ENCODE measurements at regions not wholly inside any gene's neighbourhood (a gene's known extent, or its start where the extent isn't known, plus 50 kb on each side); places are given as distances from the start of the nearest gene placed in this dataset.
"Not testable (repeated sequence)": the region's sequence is repeated elsewhere in the genome, so short reads cannot be mapped to it uniquely, and the experiment has no call there.

- no peak for DNase-seq
These were observed 521.2 kb downstream of the FRK start for GRCh38 chr6:115539531-115539930.

- DNase-seq = no peak
These were observed 535.9 kb downstream of the FRK start for GRCh38 chr6:115524821-115525220.

- DNase-seq = not testable (repeated sequence)
These were observed 538.9 kb downstream of the FRK start for GRCh38 chr6:115521747-115522146.

DNA sequence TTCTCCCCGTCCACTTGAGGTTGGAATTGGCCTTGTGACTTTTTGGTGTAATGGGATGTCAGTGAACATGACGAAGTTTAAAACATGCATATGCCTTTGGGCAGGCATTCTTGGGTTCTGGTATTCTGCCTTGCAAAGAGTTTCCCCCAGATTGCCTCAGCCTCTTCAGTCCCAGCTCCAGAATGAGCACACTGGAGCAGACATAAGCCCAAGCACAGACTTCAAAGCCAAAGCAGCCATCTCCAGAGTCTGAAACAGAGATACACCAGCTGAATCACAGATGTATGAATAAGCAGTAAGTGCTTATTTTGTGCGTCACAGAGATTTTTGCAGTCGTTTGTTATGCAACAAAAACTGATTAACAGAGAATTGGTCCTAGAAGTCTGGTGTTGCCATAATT is 546.0 kb downstream of the FRK start:
- DNase-seq = no peak

- DNase-seq = no peak
These were observed 547.8 kb downstream of the FRK start for GRCh38 chr6:115512923-115513322.

- no peak for DNase-seq
These were observed 548.9 kb downstream of the FRK start for GRCh38 chr6:115511771-115512170.

- DNase-seq = not testable (repeated sequence)
These were observed 558.3 kb downstream of the FRK start for GRCh38 chr6:115502432-115502831.

DNA sequence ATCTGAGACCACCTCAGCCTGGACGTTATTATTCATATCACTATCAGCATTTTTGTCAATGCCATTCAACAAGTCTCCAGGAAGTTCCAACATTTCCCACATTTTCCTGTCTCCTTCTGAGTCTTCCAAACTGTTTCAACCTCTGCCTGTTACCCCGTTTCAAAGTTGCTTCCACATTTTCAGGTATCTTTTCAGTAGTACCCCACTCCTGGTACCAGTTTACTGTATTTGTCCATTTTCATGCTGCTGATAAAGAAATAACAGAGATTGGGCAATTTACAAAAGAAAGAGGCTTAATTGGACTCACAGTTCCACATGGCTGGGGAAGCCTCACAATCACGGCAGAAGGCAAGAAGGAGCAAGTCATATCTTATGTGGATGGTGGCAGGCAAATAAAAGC is 565.5 kb downstream of the FRK start:
- DNase-seq = no peak

DNA sequence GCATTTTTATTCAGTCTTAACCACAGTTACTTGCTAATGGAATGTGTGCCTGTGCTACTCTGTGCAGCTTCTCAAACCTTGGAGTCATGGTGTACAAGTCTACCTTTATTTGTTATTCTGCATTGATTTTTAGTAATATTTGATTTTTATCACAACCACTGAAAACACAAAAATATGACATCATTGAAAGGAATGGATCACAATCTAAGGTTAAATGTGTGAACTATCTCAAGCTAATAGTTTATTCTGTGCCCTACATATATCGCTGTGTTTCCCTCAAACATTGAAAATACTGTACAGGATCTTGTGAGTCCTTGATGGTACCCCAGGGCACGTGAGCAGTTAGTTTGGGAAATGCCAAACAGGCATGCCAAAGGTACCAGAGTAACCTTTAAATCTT is 573.4 kb downstream of the FRK start:
- no peak for DNase-seq

GRCh38 chr6:115485400-115485799 is 575.3 kb downstream of the FRK start:
- no peak for DNase-seq

DNA sequence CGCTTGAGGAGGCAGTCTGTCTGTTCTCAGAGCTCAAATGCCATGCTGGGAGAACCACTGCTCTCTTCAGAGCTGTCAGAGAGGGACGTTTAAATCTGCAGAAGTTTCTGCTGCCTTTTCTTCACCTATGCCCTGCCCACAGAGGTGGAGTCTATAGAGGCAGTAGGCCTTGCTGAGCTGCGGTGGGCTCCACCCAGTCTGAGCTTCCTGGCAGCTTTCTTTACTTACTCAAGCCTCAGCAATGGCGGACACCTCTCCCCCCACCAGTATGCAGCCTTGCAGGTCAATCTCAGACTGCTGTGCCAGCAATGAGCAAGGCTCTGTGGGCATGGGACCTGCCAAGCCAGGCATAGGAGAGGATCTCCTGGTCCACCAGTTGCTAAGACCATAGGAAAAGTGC is 580.1 kb downstream of the FRK start:
- not testable (repeated sequence) for DNase-seq

DNA sequence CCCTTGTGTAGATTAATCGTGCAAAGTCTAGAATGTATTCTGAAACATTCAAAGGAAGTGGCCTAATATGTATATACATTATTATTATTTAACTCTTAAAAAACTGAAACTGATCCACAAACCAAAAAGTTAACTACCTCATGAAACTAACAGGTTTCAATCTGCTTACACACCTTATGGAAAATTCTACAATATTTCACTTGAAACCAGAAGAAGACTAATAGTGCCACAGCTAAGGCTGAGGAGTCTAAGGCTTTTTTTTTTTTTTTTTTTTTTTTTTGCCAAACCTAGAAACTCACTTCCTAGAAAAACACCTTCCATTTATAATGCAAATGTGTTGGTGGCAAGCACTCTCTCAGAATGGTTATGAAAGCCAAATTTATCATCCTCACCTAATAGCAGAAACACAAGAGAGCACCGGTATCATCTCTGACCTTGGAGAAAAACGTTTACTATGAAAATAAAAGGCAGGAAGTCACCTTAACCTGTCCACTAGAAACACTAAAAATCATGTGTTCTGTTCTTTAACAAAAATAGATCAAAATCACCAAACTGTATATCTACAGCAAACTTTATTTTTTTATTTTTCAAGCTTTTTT is 586.1 kb downstream of the FRK start:
- no peak for DNase-seq

DNA sequence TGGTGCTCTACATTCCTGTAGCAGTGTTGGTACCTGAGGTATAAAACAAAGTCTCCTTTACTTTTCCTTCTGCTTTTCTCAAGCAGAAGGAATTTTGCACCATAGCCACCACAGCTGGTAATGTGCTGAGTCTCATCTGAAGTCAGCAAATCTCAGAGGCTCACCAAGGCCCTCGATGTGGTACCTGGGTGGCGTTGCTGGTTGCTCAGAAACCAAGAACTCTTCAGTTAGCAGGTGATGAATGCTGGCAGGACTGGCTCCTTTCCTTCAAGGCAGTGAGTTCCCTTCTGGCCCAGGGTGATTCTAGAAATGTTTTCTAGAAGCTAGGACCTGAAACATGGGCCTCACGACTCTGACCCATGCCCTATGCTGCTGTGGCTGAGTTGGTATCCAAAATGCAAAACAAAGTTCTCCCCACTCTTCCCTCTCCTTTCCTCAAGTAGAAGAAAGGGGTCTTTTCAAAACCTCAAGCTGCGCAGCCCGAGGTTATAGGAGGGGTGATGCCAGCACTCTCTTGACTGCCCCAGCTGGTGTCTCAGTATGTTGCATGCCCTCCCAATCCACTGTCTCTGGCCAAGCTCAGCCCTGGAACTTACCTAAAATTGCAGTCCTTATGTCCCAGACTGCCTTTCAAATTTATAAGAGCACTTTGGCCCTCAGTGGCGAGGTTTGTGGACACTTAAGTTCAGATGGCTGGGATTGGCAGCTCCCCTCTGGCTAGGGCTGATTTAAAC is 592.3 kb downstream of the FRK start:
- no peak for DNase-seq

DNA sequence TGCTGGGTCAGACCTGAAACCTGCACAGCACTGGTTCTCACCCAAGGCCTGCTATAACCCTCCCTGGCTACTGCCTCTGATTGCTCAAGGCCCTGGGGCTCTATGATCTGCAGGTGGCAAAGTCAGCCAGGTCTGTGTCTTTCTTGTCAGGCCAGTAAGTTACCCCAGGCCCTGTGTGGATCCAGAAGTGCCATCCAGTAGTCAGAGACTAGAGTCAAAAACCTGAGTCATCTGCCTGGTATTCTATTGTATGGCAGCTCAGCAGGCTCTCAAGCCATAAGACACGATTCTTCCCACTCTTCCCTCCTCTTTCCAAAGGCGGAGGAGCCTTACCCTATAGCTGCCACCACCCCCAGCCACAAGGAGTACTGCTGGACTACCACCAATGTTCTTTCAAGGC is 593.0 kb downstream of the FRK start:
- no peak for DNase-seq

- DNase-seq = no peak
These were observed 599.8 kb downstream of the FRK start for GRCh38 chr6:115460913-115461312.

DNA sequence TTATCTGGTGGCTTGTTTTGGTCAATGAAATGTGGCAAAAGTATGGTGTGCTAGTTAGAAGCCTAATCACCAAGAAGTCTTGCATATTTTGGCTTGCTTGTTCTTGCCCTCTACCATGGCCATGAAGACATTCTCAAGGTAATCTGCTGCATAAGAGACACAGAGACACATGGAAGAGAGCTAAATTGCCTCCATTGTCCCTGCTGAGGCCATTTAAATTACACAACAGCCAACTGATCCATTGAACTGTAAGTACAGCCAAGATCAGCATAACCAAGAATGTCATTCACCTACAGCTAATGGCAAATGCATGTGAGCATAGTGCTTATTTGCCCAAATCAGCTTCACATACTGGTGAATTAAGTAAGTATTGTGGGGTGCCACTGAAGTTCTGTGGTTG is 603.8 kb downstream of the FRK start:
- DNase-seq = no peak

DNA sequence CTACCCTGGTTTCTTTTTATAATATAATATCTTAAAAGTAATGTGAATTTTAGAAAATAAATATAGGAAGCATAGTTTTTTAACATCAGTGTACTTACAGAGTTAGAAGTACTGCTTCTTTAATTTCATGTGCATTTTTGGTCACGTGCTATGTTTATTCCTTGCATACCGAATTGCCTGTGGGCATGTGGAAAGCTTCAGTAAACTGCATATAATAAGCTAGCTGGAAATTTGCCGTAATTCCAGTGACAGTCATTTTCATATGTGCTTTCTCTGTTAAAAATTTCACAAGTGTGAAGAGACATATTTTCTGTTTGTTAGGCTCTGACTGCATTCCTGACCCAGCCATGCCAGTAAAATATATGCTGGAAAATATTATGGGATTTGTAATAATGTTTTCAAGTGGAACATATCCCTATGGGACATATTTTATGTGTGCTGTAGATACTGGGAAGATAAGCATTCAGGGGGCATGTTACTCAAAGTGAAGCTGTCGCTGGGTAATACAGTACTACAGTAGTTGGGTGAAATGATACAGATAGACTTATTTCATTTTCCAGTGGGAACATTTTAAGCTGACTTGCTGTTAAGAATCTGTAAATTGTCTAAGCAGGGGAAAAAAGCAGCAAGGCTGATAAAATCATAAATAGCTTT is 616.7 kb downstream of the FRK start:
- no peak for DNase-seq

DNA sequence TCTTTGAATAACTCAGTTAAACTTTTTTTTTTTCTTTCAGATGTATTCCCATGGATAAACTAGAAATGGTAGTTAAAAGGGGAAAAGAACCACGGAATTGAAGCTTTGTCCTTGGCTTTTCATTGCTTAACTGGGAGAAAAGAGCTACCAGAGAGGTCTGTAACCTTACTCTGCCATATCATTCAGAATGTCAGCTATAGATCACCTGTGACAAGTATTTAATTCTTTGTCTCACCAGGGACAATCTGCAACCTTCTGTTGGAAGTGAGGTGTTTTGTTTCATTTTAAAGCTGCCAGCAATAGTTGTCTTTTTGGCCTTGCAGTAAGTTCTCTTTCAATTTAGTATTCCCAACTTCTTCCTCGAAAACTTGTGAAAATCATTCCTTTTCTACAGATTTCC is 618.4 kb downstream of the FRK start:
- DNase-seq = no peak

DNA sequence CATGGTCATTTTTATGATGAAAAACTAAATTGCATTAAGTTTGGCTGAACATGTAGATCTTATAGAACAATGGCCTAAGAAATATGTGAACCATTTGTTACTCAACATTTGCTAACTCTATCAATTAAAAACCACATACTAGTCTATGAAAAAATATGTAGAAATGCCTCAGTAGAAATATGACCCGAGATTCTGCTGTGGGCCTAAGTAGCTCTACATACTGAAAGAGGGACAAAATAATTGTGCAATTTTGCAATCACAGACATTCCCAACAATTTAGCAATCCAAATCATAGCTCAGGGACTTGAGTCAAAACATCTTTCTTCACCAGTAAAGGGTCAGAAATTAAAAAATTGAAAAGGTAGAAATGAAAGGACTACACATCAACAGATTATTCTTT is 619.0 kb downstream of the FRK start:
- no peak for DNase-seq

GRCh38 chr6:115415378-115415777 is 645.3 kb downstream of the FRK start:
- DNase-seq = no peak

DNA sequence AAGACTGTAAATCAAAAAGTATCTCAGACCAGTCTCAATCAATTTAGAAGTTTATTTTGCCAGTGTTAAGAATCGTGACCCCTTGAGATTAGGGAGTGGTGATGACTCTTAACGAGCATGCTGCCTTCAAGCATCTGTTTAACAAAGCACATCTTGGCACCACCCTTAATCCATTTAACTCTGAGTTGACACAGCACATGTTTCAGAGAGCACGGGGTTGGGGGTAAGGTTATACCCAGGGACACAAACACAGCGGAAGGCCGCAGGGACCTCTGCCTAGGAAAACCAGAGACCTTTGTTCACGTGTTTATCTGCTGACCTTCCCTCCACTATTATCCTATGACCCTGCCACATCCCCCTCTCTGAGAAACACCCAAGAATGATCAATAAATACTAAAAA is 645.8 kb downstream of the FRK start:
- not testable (repeated sequence) for DNase-seq

DNA sequence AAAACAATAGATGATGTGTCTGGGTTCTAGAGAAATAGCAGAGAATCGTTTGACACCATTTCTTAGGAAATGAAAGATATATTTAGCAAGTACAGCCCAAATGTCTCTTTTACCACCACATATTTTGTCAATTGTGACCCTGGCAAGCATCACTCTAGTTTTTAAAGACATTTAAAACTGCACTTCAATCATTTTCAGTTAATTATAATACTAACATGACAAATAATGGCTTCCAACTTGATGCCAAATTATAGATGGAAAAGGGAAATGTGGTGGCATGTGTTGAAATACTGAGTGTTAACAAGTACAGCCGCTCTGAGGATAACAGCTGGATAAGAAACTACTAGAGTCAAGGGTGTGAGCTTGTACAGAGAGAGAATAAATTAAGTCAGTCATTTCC is 648.9 kb downstream of the FRK start:
- no peak for DNase-seq

GRCh38 chr6:115404446-115404845 is 656.2 kb downstream of the FRK start:
- DNase-seq = no peak

DNA sequence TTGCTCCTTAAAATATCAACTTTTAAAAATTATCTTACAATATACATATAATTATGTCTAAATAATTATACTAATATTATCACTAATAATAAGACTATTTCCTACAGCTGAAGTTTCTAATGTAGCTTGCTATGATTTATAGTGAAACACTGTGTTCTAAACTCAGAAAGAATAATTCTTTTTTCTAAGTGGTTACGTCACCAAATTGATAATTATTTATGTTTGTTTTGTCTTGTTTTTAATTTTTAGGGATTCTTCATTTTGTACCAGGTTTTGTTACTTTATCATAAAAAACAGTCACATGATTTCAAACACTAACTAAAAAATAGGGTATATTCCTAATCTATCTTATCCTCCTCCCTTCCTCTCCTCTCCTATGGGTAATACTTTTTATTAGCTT is 662.1 kb downstream of the FRK start:
- DNase-seq = no peak

Data from activated CD4-positive, alpha-beta T cell treated with anti-CD3 and anti-CD28 coated beads, Interleukin-2, amount 50 U/mL, for 16 hours (primary cell).